Central memory CD8-positive, alpha-beta T cell (primary cell): ENCODE measurements at regions not wholly inside any gene's neighbourhood (a gene's known extent, or its start where the extent isn't known, plus 50 kb on each side); places are given as distances from the start of the nearest gene placed in this dataset.
"Not testable (repeated sequence)": the region's sequence is repeated elsewhere in the genome, so short reads cannot be mapped to it uniquely, and the experiment has no call there.

ENCODE experiments used
- ATAC-seq: fragments of 150-1000 bp; cut with Tn5 transposase; replicated peaks from 2 replicates; pipeline ENCODE4 v1.10.0; 2022; ENCODE audit warnings: mild to moderate bottlenecking, moderate FRiP score, moderate number of reproducible peaks; ENCODE audit not compliant: poor library complexity, severe bottlenecking; ENCODE audit errors: extremely low read depth
- DNase-seq, 2 donors: peaks; one replicate each; pipeline ENCODE4 v3.0.0; 2021; ENCODE audit warnings: low spot score in 2 of 2
- H3K27ac Mint-ChIP-seq: one replicate; pipeline ENCODE4 v1.8.0; 2022; ENCODE audit warnings: low read depth, mild to moderate bottlenecking, moderate library complexity, mixed read lengths
- H3K27me3 Mint-ChIP-seq: one replicate; pipeline ENCODE4 v1.8.0; 2022; ENCODE audit warnings: mixed read lengths
- H3K36me3 Mint-ChIP-seq: one replicate; pipeline ENCODE4 v1.8.0; 2022; ENCODE audit warnings: mild to moderate bottlenecking, moderate library complexity, mixed read lengths; ENCODE audit not compliant: insufficient read depth
- H3K4me1 Mint-ChIP-seq: one replicate; pipeline ENCODE4 v1.8.0; 2022; ENCODE audit warnings: mixed read lengths
- H3K4me3 Mint-ChIP-seq: one replicate; pipeline ENCODE4 v1.8.0; 2022; ENCODE audit warnings: mild to moderate bottlenecking, moderate library complexity, mixed read lengths
- H3K9me3 Mint-ChIP-seq: one replicate; pipeline ENCODE4 v1.8.0; 2022; ENCODE audit warnings: mixed read lengths

- Mint-ChIP-seq H3K9me3 (no peaks in the 10 kb centered on the region), H3K27me3 (no peaks in the 10 kb centered on the region), H3K4me3 (no peak overlapping the region), H3K27ac (no peak overlapping the region), H3K36me3 (no peaks in the 10 kb centered on the region), H3K4me1 (no peaks in the 10 kb centered on the region)
- no peak for ATAC-seq
- no peak for DNase-seq
These were observed 427.3 kb downstream of the BTG1 start for GRCh38 chr12:91718326-91718725.

- Mint-ChIP-seq H3K4me1 (no peaks in the 10 kb centered on the region), H3K27me3 (no peaks in the 10 kb centered on the region), H3K4me3 (no peak overlapping the region), H3K36me3 (no peaks in the 10 kb centered on the region), H3K9me3 (no peaks in the 10 kb centered on the region), H3K27ac (no peak overlapping the region)
- DNase-seq (no peak), ATAC-seq (no peak)
These were observed 427.8 kb downstream of the BTG1 start for GRCh38 chr12:91717804-91718203.

GRCh38 chr12:91711925-91712324, 433.7 kb downstream of the BTG1 start:
- not testable (repeated sequence) for H3K4me3 Mint-ChIP-seq, H3K9me3 Mint-ChIP-seq, H3K4me1 Mint-ChIP-seq, H3K27ac Mint-ChIP-seq, ATAC-seq, H3K36me3 Mint-ChIP-seq, DNase-seq, H3K27me3 Mint-ChIP-seq

- no peak for ATAC-seq
- no peaks in the 10 kb centered on the region for H3K27me3 Mint-ChIP-seq
- no peak overlapping the region for H3K27ac Mint-ChIP-seq
- no peaks in the 10 kb centered on the region for H3K36me3 Mint-ChIP-seq
- H3K4me1 Mint-ChIP-seq, result no peaks in the 10 kb centered on the region
- no peak overlapping the region for H3K4me3 Mint-ChIP-seq
- no peaks in the 10 kb centered on the region for H3K9me3 Mint-ChIP-seq
- no peak for DNase-seq
These were observed 439.2 kb downstream of the BTG1 start for GRCh38 chr12:91706466-91706865.

GRCh38 chr12:91704446-91704845, 441.2 kb downstream of the BTG1 start:
- Mint-ChIP-seq H3K27me3 (no peaks in the 10 kb centered on the region), H3K9me3 (no peaks in the 10 kb centered on the region), H3K27ac (no peak overlapping the region), H3K36me3 (no peaks in the 10 kb centered on the region), H3K4me1 (no peaks in the 10 kb centered on the region), H3K4me3 (no peak overlapping the region)
- no peak for ATAC-seq
- DNase-seq, result no peak

GRCh38 chr12:91703491-91704283, 442.0 kb downstream of the BTG1 start:
- H3K36me3 Mint-ChIP-seq, result no peaks in the 10 kb centered on the region
- H3K9me3 Mint-ChIP-seq, result no peaks in the 10 kb centered on the region
- no peak for ATAC-seq
- H3K4me3 Mint-ChIP-seq, result no peak overlapping the region
- no peak for DNase-seq
- no peaks in the 10 kb centered on the region for H3K4me1 Mint-ChIP-seq
- H3K27me3 Mint-ChIP-seq, result no peaks in the 10 kb centered on the region
- H3K27ac Mint-ChIP-seq, result no peak overlapping the region

GRCh38 chr12:91702843-91703425, 442.7 kb downstream of the BTG1 start:
- Mint-ChIP-seq H3K27ac (no peak overlapping the region), H3K36me3 (no peaks in the 10 kb centered on the region), H3K4me3 (no peak overlapping the region), H3K27me3 (no peaks in the 10 kb centered on the region), H3K9me3 (no peaks in the 10 kb centered on the region), H3K4me1 (no peaks in the 10 kb centered on the region)
- ATAC-seq (no peak), DNase-seq (no peak)

GRCh38 chr12:91695964-91696363, 449.7 kb downstream of the BTG1 start:
- Mint-ChIP-seq H3K4me3 (no peak overlapping the region), H3K27ac (no peak overlapping the region), H3K4me1 (no peaks in the 10 kb centered on the region), H3K9me3 (peaks cover 6% of the 10 kb centered on the region), H3K27me3 (no peaks in the 10 kb centered on the region), H3K36me3 (peaks cover 3% of the 10 kb centered on the region)
- ATAC-seq (no peak), DNase-seq (no peak)

GRCh38 chr12:91695406-91695805, 450.2 kb downstream of the BTG1 start:
- not testable (repeated sequence) for ATAC-seq, H3K36me3 Mint-ChIP-seq, H3K4me3 Mint-ChIP-seq, DNase-seq, H3K27me3 Mint-ChIP-seq, H3K9me3 Mint-ChIP-seq, H3K27ac Mint-ChIP-seq, H3K4me1 Mint-ChIP-seq

- Mint-ChIP-seq H3K4me3 (no peak overlapping the region), H3K4me1 (peaks cover 10% of the 10 kb centered on the region), H3K36me3 (peaks cover 3% of the 10 kb centered on the region), H3K27me3 (no peaks in the 10 kb centered on the region), H3K9me3 (no peaks in the 10 kb centered on the region), H3K27ac (no peak overlapping the region)
- ATAC-seq (no peak), DNase-seq (no peak)
These were observed 455.1 kb downstream of the BTG1 start for GRCh38 chr12:91690531-91690930.

GRCh38 chr12:91687052-91688017, 458.3 kb downstream of the BTG1 start:
- Mint-ChIP-seq H3K9me3 (no peaks in the 10 kb centered on the region), H3K27ac (peak overlapping the region; percentile 2), H3K4me1 (peaks cover 10% of the 10 kb centered on the region), H3K36me3 (no peaks in the 10 kb centered on the region), H3K4me3 (no peak overlapping the region), H3K27me3 (no peaks in the 10 kb centered on the region)
- ATAC-seq, result peak; percentile 91
- DNase-seq, result peak in 1 of 2 donors; percentile 13

- no peaks in the 10 kb centered on the region for H3K27me3 Mint-ChIP-seq
- H3K36me3 Mint-ChIP-seq, result no peaks in the 10 kb centered on the region
- no peak overlapping the region for H3K27ac Mint-ChIP-seq
- H3K9me3 Mint-ChIP-seq, result no peaks in the 10 kb centered on the region
- ATAC-seq, result no peak
- H3K4me3 Mint-ChIP-seq, result no peak overlapping the region
- no peak for DNase-seq
- H3K4me1 Mint-ChIP-seq, result peaks cover 10% of the 10 kb centered on the region
These were observed 459.7 kb downstream of the BTG1 start for GRCh38 chr12:91685917-91686316.
